HCT116 (cell line): ENCODE measurements at regions not wholly inside any gene's neighbourhood (a gene's known extent, or its start where the extent isn't known, plus 50 kb on each side); places are given as distances from the start of the nearest gene placed in this dataset.

Experiments
- ATF3 ChIP-seq: IDR thresholded peaks from 2 replicates; pipeline ENCODE4 v1.6.1; 2012
- EGR1 ChIP-seq: IDR thresholded peaks from 2 replicates; pipeline ENCODE4 v1.6.1; 2012; ENCODE audit warnings: low read depth
- EZH2 ChIP-seq: fragments of 200-600 bp; sonication (generic); IDR thresholded peaks from 2 replicates; pipeline ENCODE4 v1.6.1; 2017; ENCODE audit warnings: antibody characterized with exemption, mixed run types
- EZH2phosphoT487 ChIP-seq: fragments of 200-600 bp; IDR thresholded peaks from 2 replicates; pipeline ENCODE4 v1.6.1; 2018; ENCODE audit warnings: antibody characterized with exemption, borderline replicate concordance
- POLR2A ChIP-seq: IDR thresholded peaks from 2 replicates; pipeline ENCODE4 v1.7.0; 2011; ENCODE audit warnings: borderline replicate concordance; ENCODE audit not compliant: insufficient read depth, insufficient read length; ENCODE audit errors: extremely low read depth
- POLR2AphosphoS5 ChIP-seq: IDR thresholded peaks from 2 replicates; pipeline ENCODE4 v1.6.1; 2011; ENCODE audit warnings: mild to moderate bottlenecking, low read depth, low read length, moderate library complexity
- RAD21 ChIP-seq: IDR thresholded peaks from 2 replicates; pipeline ENCODE4 v1.6.1; 2012; ENCODE audit warnings: low read depth, mild to moderate bottlenecking
- TF ChIP-seq, protein P1 (sequence below), 3 experiments: fragments of 200-600 bp in 1 of 3; sonication (generic) in 1 of 3; IDR thresholded peaks in 2 of 3; conservative IDR thresholded peaks in 1 of 3; 2 replicates each; pipeline ENCODE4 v1.5.1; 2012 to 2017; ENCODE audit warnings: low read depth in 2 of 3, low read length in 2 of 3, antibody characterized with exemption in 1 of 3, borderline replicate concordance in 1 of 3, control low read depth in 1 of 3, mild to moderate bottlenecking in 1 of 3, mixed read lengths in 1 of 3, mixed run types in 1 of 3, moderate library complexity in 1 of 3; ENCODE audit not compliant: insufficient read depth in 1 of 3
- TF ChIP-seq, protein P2 (sequence below): IDR thresholded peaks from 2 replicates; pipeline ENCODE4 v1.6.1; 2012

- TF ChIP-seq, protein P1, sequence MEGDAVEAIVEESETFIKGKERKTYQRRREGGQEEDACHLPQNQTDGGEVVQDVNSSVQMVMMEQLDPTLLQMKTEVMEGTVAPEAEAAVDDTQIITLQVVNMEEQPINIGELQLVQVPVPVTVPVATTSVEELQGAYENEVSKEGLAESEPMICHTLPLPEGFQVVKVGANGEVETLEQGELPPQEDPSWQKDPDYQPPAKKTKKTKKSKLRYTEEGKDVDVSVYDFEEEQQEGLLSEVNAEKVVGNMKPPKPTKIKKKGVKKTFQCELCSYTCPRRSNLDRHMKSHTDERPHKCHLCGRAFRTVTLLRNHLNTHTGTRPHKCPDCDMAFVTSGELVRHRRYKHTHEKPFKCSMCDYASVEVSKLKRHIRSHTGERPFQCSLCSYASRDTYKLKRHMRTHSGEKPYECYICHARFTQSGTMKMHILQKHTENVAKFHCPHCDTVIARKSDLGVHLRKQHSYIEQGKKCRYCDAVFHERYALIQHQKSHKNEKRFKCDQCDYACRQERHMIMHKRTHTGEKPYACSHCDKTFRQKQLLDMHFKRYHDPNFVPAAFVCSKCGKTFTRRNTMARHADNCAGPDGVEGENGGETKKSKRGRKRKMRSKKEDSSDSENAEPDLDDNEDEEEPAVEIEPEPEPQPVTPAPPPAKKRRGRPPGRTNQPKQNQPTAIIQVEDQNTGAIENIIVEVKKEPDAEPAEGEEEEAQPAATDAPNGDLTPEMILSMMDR (IDR thresholded peaks at IDR 0.05 in 2 of 3, conservative IDR thresholded peaks at IDR 0.05 in 1 of 3; ENCODE audit: borderline replicate concordance in 1 of 3, insufficient read depth in 1 of 3, low read depth in 2 of 3, low read length in 2 of 3) = no peak
- TF ChIP-seq POLR2AphosphoS5 = no peak
- TF ChIP-seq EGR1 = no peak
- no peak for TF ChIP-seq ATF3
- TF ChIP-seq, protein P2, sequence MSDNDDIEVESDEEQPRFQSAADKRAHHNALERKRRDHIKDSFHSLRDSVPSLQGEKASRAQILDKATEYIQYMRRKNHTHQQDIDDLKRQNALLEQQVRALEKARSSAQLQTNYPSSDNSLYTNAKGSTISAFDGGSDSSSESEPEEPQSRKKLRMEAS = no peak
- no peak for TF ChIP-seq RAD21
- no peak for TF ChIP-seq EZH2
- no peak for TF ChIP-seq POLR2A
- TF ChIP-seq EZH2phosphoT487 = no peak
Observed at GRCh38 chr4:124534131-124534530, 178.4 kb downstream of the ANKRD50 start.
